Panc1 (cell line): ENCODE measurements at regions not wholly inside any gene's neighbourhood (a gene's known extent, or its start where the extent isn't known, plus 50 kb on each side); places are given as distances from the start of the nearest gene placed in this dataset.

Experiments used
- ATAC-seq: fragments of 200-7000 bp; cut with Tn5 transposase; 2 replicates; pipeline ENCODE4 v1.9.1; 2020; ENCODE audit warnings: mild to moderate bottlenecking, moderate library complexity
- BruUV-seq: library from RNA; stranded (reverse); fragments of 400-500 nt; replicated peaks from 2 replicates; lab custom pipeline; 2021; lab: Mats Ljungman, UMichigan
- CTCF ChIA-PET: fragments of 300-600 bp; sonication (Branson Sonifier 250); formaldehyde crosslinking; loops from one replicate; lab custom pipeline; 2022; ENCODE audit warnings: antibody characterized with exemption; lab: Charles Lee
- POLR2A ChIA-PET: fragments of 300-600 bp; sonication (Branson Sonifier 250); formaldehyde crosslinking; loops from one replicate; lab custom pipeline; 2022; ENCODE audit warnings: antibody characterized with exemption; lab: Charles Lee
- DNase-seq: peaks from one replicate; pipeline ENCODE4 v3.0.0-alpha.2; 2010; ENCODE audit warnings: low read depth, low spot score
- H3K27ac ChIP-seq: 2 replicates; pipeline ENCODE4 v1.5.1; 2011; ENCODE audit warnings: mild to moderate bottlenecking, low read length, inconsistent platforms
- H3K27me3 ChIP-seq: fragments of 200-500 bp; sonication (Bioruptor generic); 2 replicates; pipeline ENCODE4 v1.6.0; 2014; ENCODE audit warnings: low read length, inconsistent platforms; ENCODE audit not compliant: control insufficient read depth, insufficient read depth
- H3K36me3 ChIP-seq: fragments of 200-500 bp; sonication (Bioruptor generic); 2 replicates; pipeline ENCODE4 v1.5.1; 2014; ENCODE audit warnings: inconsistent platforms, mild to moderate bottlenecking, low read length, moderate library complexity; ENCODE audit not compliant: control insufficient read depth, insufficient read depth
- H3K4me1 ChIP-seq: 2 replicates; pipeline ENCODE4 v1.5.1; 2011; ENCODE audit warnings: inconsistent platforms, mild to moderate bottlenecking, low read length, moderate library complexity; ENCODE audit not compliant: control insufficient read depth, insufficient read depth
- H3K4me3 ChIP-seq, 2 experiments: 2 replicates each; pipeline ENCODE4 v1.5.1; 2011 to 2012; ENCODE audit warnings: low read depth in 2 of 2, low read length in 2 of 2, mild to moderate bottlenecking in 2 of 2, inconsistent platforms in 1 of 2, moderate library complexity in 1 of 2
- H3K9me3 ChIP-seq: fragments of 200-500 bp; sonication (Bioruptor generic); 2 replicates; pipeline ENCODE4 v1.5.1; 2014; ENCODE audit warnings: low read depth, mild to moderate bottlenecking, inconsistent platforms, low read length, moderate library complexity; ENCODE audit not compliant: control insufficient read depth, insufficient read depth
- CTCF ChIP-seq: fragments of 450-650 bp; IDR thresholded peaks from 2 replicates; pipeline ENCODE4 v1.5.1; 2017; ENCODE audit warnings: mild to moderate bottlenecking
- REST ChIP-seq, 2 experiments: IDR thresholded peaks; 2 replicates each; pipeline ENCODE4 v1.6.1; 2011 to 2012; ENCODE audit warnings: low read depth in 2 of 2, control low read depth in 1 of 2, low read length in 1 of 2, mild to moderate bottlenecking in 1 of 2, moderate library complexity in 1 of 2; ENCODE audit not compliant: insufficient read depth in 1 of 2
- TCF7L2 ChIP-seq: IDR thresholded peaks from 2 replicates; pipeline ENCODE4 v1.6.1; 2011; ENCODE audit warnings: mild to moderate bottlenecking, low read depth, low read length, inconsistent platforms
- in situ Hi-C: cut with HindIII; loops from 2 replicates; pipeline ENCODE4 v1.10.0; 2016; ENCODE audit warnings: low sequenced_read_pairs, low pct_unique_long_range_greater_than_20kb
- intact Hi-C: fragments of 100-400 bp; cut with micrococcal nuclease; formaldehyde crosslinking; loops from one replicate; pipeline ENCODE4 v1.10.0; 2022; ENCODE audit not compliant: unreplicated experiment

DNA sequence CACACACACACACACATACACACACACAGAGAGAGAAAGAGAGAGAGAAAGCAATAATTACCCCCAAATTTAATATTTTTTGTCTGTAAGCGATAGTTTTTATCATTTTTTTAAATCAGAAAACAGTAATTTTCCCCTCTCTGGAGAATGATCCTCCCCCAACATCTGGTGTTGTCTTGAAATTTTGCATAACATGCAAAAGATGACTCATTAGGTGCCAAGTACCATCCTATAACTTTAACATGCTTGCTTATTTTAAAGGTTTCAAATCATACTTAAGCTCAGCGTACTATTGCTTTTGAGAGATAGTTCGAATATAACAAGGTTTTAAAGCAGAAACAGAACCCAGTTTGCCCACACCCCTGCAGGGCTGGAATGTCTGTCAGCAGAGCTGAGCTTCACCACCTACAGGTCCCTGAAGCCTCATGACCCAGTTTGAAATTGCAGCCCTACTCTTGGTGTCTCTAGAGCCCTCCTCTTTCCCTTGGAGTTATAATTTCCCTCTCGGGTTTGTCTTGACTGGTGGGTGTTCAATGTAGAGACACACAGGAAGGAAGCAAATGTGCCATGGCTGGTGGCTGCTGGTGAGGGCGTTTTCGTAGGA lies 175.0 kb upstream of the HS3ST1 start:
- BruUV-seq: no TSS peak
- in situ Hi-C loops (no loop called here), intact Hi-C loops (no loop called here)
- Histone ChIP-seq H3K4me1 (no peaks in the 10 kb centered on the region), H3K27me3 (no peaks in the 10 kb centered on the region), H3K27ac (no peak overlapping the region), H3K9me3 (no peaks in the 10 kb centered on the region), H3K4me3 (no peak overlapping the region), H3K36me3 (no peaks in the 10 kb centered on the region)
- DNase-seq (no peak), ATAC-seq (no peak)
- ChIA-PET CTCF (interaction anchor here (0.7 kb wide), 1 partner anchor 939 kb away, joined by 8 read pairs; no protein-coding TSS in a partner anchor), POLR2A (interaction anchor here (0.6 kb wide), 1 partner anchor 1435 kb away, joined by 4 read pairs; no protein-coding TSS in a partner anchor)
- TF ChIP-seq CTCF: no peak
- no peak for TF ChIP-seq REST (IDR thresholded peaks at IDR 0.05; ENCODE audit: insufficient read depth in 1 of 2, low read depth in 2 of 2, low read length in 1 of 2)
- no peak for TF ChIP-seq TCF7L2

DNA sequence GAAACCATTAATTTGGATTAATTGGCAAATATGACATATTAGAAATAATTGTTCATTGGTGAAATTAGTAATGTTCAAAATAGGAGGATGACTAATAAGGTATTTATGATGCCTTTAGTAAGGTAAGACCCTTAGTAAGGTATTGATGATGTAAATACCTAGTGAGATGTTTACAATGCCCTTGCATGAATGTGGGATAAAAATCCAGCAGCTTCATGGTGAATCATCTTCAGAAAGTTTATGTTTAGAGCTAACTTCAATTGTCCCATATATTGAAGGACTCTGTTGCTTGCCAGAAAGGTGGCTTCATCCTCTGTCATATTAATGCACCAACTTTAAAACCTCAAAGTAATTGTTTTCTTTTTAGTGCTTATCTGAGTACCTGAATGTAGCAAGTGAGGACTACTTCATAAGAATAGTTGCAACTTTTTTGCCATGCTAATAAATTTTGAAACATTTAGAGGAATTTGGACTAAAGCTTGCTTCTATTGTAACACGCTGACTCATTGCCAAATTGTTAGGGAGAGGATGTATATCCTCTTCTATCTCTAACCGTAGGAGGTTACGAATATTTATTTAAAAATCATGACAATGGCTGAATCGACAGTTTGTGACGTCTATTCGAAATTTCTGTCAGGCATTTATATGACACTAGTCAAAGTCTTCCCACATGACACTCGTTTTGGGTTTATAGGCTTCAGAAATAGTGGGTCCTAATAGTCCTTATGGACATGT lies 174.1 kb upstream of the HS3ST1 start:
- TF ChIP-seq REST (IDR thresholded peaks at IDR 0.05; ENCODE audit: insufficient read depth in 1 of 2, low read depth in 2 of 2, low read length in 1 of 2) (no peak), CTCF (no peak)
- intact Hi-C loops: no loop called here
- POLR2A ChIA-PET: no interaction called here
- in situ Hi-C loops: no loop called here
- no peaks in the 10 kb centered on the region for H3K4me1 ChIP-seq
- ATAC-seq (no peak), DNase-seq (no peak)
- H3K36me3 ChIP-seq: no peaks in the 10 kb centered on the region
- no TSS peak for BruUV-seq
- CTCF ChIA-PET: no interaction called here
- no peak overlapping the region for H3K27ac ChIP-seq
- H3K4me3 ChIP-seq: no peak overlapping the region
- H3K27me3 ChIP-seq: no peaks in the 10 kb centered on the region
- no peaks in the 10 kb centered on the region for H3K9me3 ChIP-seq
